GM12878 (cell line): ENCODE measurements at regions not wholly inside any gene's neighbourhood (a gene's known extent, or its start where the extent isn't known, plus 50 kb on each side); places are given as distances from the start of the nearest gene placed in this dataset.

ENCODE experiments used
- ATAC-seq: fragments of 200-7000 bp; cut with Tn5 transposase; 3 replicates; pipeline ENCODE4 v1.9.1; 2020; ENCODE audit warnings: mild to moderate bottlenecking, moderate library complexity
- BruUV-seq: library from RNA; stranded (reverse); fragments of 400-500 nt; replicated peaks from 2 replicates; lab custom pipeline; 2021; lab: Mats Ljungman, UMichigan
- CTCF ChIA-PET: fragments of 300-600 bp; sonication (Branson Sonifier 250); formaldehyde crosslinking; extraction: SDS; loops from one replicate; lab custom pipeline; 2021; ENCODE audit warnings: inconsistent platforms; lab: Yijun Ruan, JAX
- POLR2A ChIA-PET: fragments of 350-600 bp; formaldehyde crosslinking; extraction: SDS; loops from one replicate; lab custom pipeline; 2021; ENCODE audit warnings: inconsistent platforms; lab: Charles Lee
- RAD21 ChIA-PET: fragments of 300-600 bp; sonication (Branson Sonifier 250); formaldehyde crosslinking; loops from one replicate; lab custom pipeline; 2023; ENCODE audit warnings: antibody characterized with exemption; ENCODE audit not compliant: unreplicated experiment; lab: Charles Lee
- SMC1A ChIA-PET: fragments of 300-600 bp; sonication (Branson Sonifier 250); formaldehyde crosslinking; loops from one replicate; lab custom pipeline; 2023; ENCODE audit not compliant: unreplicated experiment, uncharacterized antibody; lab: Charles Lee
- DNase-seq: peaks from one replicate; pipeline ENCODE4 v3.0.0-alpha.2; 2011; ENCODE audit warnings: low read depth, low spot score
- FAIRE-seq: peaks from 3 replicates; lab custom pipeline; 2011; peaks lifted over from hg19 to GRCh38; lab: Jason Lieb, UNC
- H2AFZ ChIP-seq: 2 replicates; pipeline ENCODE4 v1.6.0; 2011; ENCODE audit warnings: low read depth, low read length, control low read depth; ENCODE audit not compliant: control insufficient read depth
- H3K27ac ChIP-seq: 2 replicates; pipeline ENCODE4 v1.5.1; 2011; ENCODE audit warnings: control low read depth; ENCODE audit not compliant: control insufficient read depth, insufficient read depth
- H3K27me3 ChIP-seq, 2 experiments: replicated peaks in 1 of 2; 2 replicates each; pipeline versions ENCODE4 v1.6.0 to v1.6.1; 2011; ENCODE audit warnings: low read length in 1 of 2; ENCODE audit not compliant: control insufficient read depth in 2 of 2, insufficient read depth in 2 of 2
- H3K36me3 ChIP-seq, 2 experiments: 2 replicates each; pipeline ENCODE4 v1.5.1; 2011; ENCODE audit warnings: low read length in 1 of 2; ENCODE audit not compliant: control insufficient read depth in 2 of 2, insufficient read depth in 2 of 2
- H3K4me1 ChIP-seq: 2 replicates; pipeline ENCODE4 v1.6.1; 2011; ENCODE audit warnings: mild to moderate bottlenecking, low read length, moderate library complexity, mixed read lengths; ENCODE audit not compliant: control insufficient read depth, insufficient read depth
- H3K4me2 ChIP-seq: 2 replicates; pipeline ENCODE4 v1.6.0; 2011; ENCODE audit warnings: control low read depth; ENCODE audit not compliant: control insufficient read depth, insufficient read depth
- H3K4me3 ChIP-seq: fragments of 200-600 bp; sonication (generic); 2 replicates; pipeline ENCODE4 v1.5.1; 2016
- H3K79me2 ChIP-seq: 2 replicates; pipeline ENCODE4 v1.6.0; 2011; ENCODE audit warnings: low read length; ENCODE audit not compliant: control insufficient read depth, insufficient read depth
- H3K9ac ChIP-seq: 2 replicates; pipeline ENCODE4 v1.8.0; 2011; ENCODE audit warnings: low read length, control low read depth, mixed read lengths; ENCODE audit not compliant: control insufficient read depth, insufficient read depth
- H3K9me3 ChIP-seq: replicated peaks from 3 replicates; pipeline ENCODE4 v1.5.1; 2011; ENCODE audit warnings: mild to moderate bottlenecking, low read length; ENCODE audit not compliant: control insufficient read depth, insufficient read depth
- H4K20me1 ChIP-seq: 2 replicates; pipeline ENCODE4 v1.6.0; 2011; ENCODE audit not compliant: control insufficient read depth, insufficient read depth
- BMI1 ChIP-seq: fragments of 450-650 bp; IDR thresholded peaks from 2 replicates; pipeline ENCODE4 v1.6.1; 2016; ENCODE audit warnings: mild to moderate bottlenecking, moderate library complexity, borderline replicate concordance
- JUND ChIP-seq: IDR thresholded peaks from 2 replicates; pipeline ENCODE4 v1.6.1; 2012; ENCODE audit warnings: low read depth, mild to moderate bottlenecking, low read length, improper control_type of control experiment, moderate library complexity
- KAT2A ChIP-seq: conservative IDR thresholded peaks from 2 replicates; pipeline ENCODE4 v1.6.1; 2011; ENCODE audit warnings: low read depth, low read length; ENCODE audit not compliant: control insufficient read depth
- SPI1 ChIP-seq: IDR thresholded peaks from 2 replicates; pipeline ENCODE4 v1.6.1; 2011; ENCODE audit warnings: low read depth, mild to moderate bottlenecking, low read length, moderate library complexity, borderline replicate concordance; ENCODE audit not compliant: insufficient read depth
- SREBF1 ChIP-seq: IDR thresholded peaks from 2 replicates; pipeline ENCODE4 v1.6.1; 2012; ENCODE audit warnings: mild to moderate bottlenecking, low read length
- STAT3 ChIP-seq: IDR thresholded peaks from 2 replicates; pipeline ENCODE4 v1.6.1; 2011; ENCODE audit warnings: low read depth, low read length, improper control_type of control experiment
- SUZ12 ChIP-seq: fragments of 200-600 bp; sonication (generic); IDR thresholded peaks from one replicate; pipeline ENCODE4 v1.6.1; 2018; ENCODE audit warnings: antibody characterized with exemption, mild to moderate bottlenecking; ENCODE audit not compliant: unreplicated experiment
- TBL1XR1 ChIP-seq: IDR thresholded peaks from 2 replicates; pipeline ENCODE4 v1.6.1; 2012; ENCODE audit warnings: low read depth, low read length, improper control_type of control experiment
- WGBS: methylation state at CpG from one replicate; pipeline ENCODE4 v1.1.6; 2016; ENCODE audit warnings: low lambda C conversion rate; ENCODE audit not compliant: insufficient replicate concordance, insufficient coverage; ENCODE audit errors: missing lambda C conversion rate; 5-methylcytosine and 5-hydroxymethylcytosine counted together
- in situ Hi-C: fragments of 300-500 bp; cut with MboI; formaldehyde crosslinking; loops from 9 replicates; pipeline ENCODE4 v1.14.3; 2018; ENCODE audit warnings: mixed read lengths
- intact Hi-C: fragments of 100-400 bp; cut with micrococcal nuclease; formaldehyde crosslinking; loops from one replicate; pipeline ENCODE4 v1.14.2; 2022; ENCODE audit not compliant: unreplicated experiment
- TF ChIP-seq, protein P1 (sequence below): fragments of 450-650 bp; formaldehyde crosslinking; IDR thresholded peaks from 2 replicates; pipeline ENCODE4 v1.4.0; 2020; ENCODE audit warnings: mild to moderate bottlenecking, moderate library complexity
- TF ChIP-seq, protein P2 (sequence below): fragments of 450-650 bp; conservative IDR thresholded peaks from 2 replicates; pipeline ENCODE4 v1.6.1; 2017; ENCODE audit warnings: mild to moderate bottlenecking, moderate library complexity

DNA sequence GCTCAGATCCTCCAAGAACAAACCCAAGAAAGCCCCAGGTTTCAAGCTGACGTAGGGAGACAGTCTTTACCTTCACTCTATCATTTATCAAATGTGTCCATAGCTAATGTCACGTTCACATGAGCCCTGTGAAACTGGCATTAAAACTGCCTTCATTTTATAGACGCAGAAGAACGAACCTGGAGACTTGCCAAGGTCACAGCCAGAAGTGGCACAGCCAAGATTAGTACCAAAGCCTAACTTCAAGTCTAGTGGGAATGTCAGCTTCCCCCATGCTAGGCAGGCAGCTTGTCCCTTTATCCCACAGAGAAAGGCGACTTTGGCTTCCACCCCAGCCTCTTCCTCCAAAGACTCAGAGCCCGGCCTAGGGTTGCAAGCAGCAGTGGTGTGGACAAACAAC, 517.2 kb downstream of the SHQ1 start:
- intact Hi-C loops (no loop called here), in situ Hi-C loops (no loop called here)
- H3K9ac ChIP-seq: no peak overlapping the region
- H3K79me2 ChIP-seq: no peaks in the 10 kb centered on the region
- no peak overlapping the region for H2AFZ ChIP-seq
- H4K20me1 ChIP-seq: no peaks in the 10 kb centered on the region
- no peak overlapping the region for H3K4me3 ChIP-seq
- BruUV-seq: no TSS peak
- H3K4me1 ChIP-seq: no peaks in the 10 kb centered on the region
- ATAC-seq: no peak
- TF ChIP-seq SPI1: no peak
- TF ChIP-seq SREBF1: no peak
- no peak for TF ChIP-seq TBL1XR1
- TF ChIP-seq SUZ12: no peak
- TF ChIP-seq BMI1: no peak
- TF ChIP-seq, protein P1, sequence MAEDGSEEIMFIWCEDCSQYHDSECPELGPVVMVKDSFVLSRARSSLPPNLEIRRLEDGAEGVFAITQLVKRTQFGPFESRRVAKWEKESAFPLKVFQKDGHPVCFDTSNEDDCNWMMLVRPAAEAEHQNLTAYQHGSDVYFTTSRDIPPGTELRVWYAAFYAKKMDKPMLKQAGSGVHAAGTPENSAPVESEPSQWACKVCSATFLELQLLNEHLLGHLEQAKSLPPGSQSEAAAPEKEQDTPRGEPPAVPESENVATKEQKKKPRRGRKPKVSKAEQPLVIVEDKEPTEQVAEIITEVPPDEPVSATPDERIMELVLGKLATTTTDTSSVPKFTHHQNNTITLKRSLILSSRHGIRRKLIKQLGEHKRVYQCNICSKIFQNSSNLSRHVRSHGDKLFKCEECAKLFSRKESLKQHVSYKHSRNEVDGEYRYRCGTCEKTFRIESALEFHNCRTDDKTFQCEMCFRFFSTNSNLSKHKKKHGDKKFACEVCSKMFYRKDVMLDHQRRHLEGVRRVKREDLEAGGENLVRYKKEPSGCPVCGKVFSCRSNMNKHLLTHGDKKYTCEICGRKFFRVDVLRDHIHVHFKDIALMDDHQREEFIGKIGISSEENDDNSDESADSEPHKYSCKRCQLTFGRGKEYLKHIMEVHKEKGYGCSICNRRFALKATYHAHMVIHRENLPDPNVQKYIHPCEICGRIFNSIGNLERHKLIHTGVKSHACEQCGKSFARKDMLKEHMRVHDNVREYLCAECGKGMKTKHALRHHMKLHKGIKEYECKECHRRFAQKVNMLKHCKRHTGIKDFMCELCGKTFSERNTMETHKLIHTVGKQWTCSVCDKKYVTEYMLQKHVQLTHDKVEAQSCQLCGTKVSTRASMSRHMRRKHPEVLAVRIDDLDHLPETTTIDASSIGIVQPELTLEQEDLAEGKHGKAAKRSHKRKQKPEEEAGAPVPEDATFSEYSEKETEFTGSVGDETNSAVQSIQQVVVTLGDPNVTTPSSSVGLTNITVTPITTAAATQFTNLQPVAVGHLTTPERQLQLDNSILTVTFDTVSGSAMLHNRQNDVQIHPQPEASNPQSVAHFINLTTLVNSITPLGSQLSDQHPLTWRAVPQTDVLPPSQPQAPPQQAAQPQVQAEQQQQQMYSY: no peak
- no peak for TF ChIP-seq STAT3
- no peak for TF ChIP-seq JUND
- no peak for TF ChIP-seq KAT2A
- TF ChIP-seq, protein P2, sequence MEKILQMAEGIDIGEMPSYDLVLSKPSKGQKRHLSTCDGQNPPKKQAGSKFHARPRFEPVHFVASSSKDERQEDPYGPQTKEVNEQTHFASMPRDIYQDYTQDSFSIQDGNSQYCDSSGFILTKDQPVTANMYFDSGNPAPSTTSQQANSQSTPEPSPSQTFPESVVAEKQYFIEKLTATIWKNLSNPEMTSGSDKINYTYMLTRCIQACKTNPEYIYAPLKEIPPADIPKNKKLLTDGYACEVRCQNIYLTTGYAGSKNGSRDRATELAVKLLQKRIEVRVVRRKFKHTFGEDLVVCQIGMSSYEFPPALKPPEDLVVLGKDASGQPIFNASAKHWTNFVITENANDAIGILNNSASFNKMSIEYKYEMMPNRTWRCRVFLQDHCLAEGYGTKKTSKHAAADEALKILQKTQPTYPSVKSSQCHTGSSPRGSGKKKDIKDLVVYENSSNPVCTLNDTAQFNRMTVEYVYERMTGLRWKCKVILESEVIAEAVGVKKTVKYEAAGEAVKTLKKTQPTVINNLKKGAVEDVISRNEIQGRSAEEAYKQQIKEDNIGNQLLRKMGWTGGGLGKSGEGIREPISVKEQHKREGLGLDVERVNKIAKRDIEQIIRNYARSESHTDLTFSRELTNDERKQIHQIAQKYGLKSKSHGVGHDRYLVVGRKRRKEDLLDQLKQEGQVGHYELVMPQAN: no peak
- FAIRE-seq: no peak
- no peaks in the 10 kb centered on the region for H3K9me3 ChIP-seq
- SMC1A ChIA-PET: interaction anchor here (0.5 to 1.1 kb wide), 2 partner anchors 11 to 263 kb away, joined by 3 to 4 read pairs; no protein-coding TSS in a partner anchor
- no peaks in the 10 kb centered on the region; a peak in 1 of 4 replicates for H3K27me3 ChIP-seq
- H3K36me3 ChIP-seq: no peaks in the 10 kb centered on the region
- DNase-seq: no peak
- WGBS: 33% methylated on average over 6 of the region's 6 CpGs
- H3K4me2 ChIP-seq: no peak overlapping the region
- POLR2A ChIA-PET: no interaction called here
- RAD21 ChIA-PET: no interaction called here
- no peak overlapping the region for H3K27ac ChIP-seq
- CTCF ChIA-PET: interaction anchor here (0.5 to 0.8 kb wide), 3 partner anchors 8 to 335 kb away, joined by 3 to 6 read pairs (median 4); no protein-coding TSS in a partner anchor
